Cardiac muscle cell (in vitro differentiated cells and primary cell): ENCODE measurements at regions not wholly inside any gene's neighbourhood (a gene's known extent, or its start where the extent isn't known, plus 50 kb on each side); places are given as distances from the start of the nearest gene placed in this dataset.

Source experiments
- DNase-seq, 2 donors: peaks; one replicate each; pipeline versions ENCODE4 v3.0.0 to v3.0.0-alpha.2; 2010 to 2017; ENCODE audit warnings: low read depth in 1 of 2, low spot score in 1 of 2
- H3K27ac ChIP-seq: fragments of 200-600 bp; sonication (generic); 2 replicates; pipeline ENCODE4 v1.5.1; 2016
- H3K27me3 ChIP-seq: fragments of 200-600 bp; sonication (generic); 2 replicates; pipeline ENCODE4 v1.6.0; 2016; ENCODE audit warnings: control low read depth
- H3K36me3 ChIP-seq: fragments of 200-600 bp; sonication (generic); 2 replicates; pipeline ENCODE4 v1.5.1; 2016; ENCODE audit warnings: control low read depth
- H3K4me1 ChIP-seq: fragments of 200-600 bp; sonication (generic); 2 replicates; pipeline ENCODE4 v1.8.1; 2017; ENCODE audit warnings: low read depth, mild to moderate bottlenecking, mixed run types
- H3K4me3 ChIP-seq: fragments of 200-600 bp; sonication (generic); 2 replicates; pipeline ENCODE4 v1.5.1; 2016; ENCODE audit warnings: mild to moderate bottlenecking
- H3K9me3 ChIP-seq: fragments of 200-600 bp; sonication (generic); 2 replicates; pipeline ENCODE4 v1.5.1; 2017; ENCODE audit warnings: low read depth, mild to moderate bottlenecking, control low read depth
- TF ChIP-seq, protein P1 (sequence below): IDR thresholded peaks from 2 replicates; pipeline ENCODE4 v1.5.1; 2012; ENCODE audit warnings: low read depth, mild to moderate bottlenecking, low read length

DNA sequence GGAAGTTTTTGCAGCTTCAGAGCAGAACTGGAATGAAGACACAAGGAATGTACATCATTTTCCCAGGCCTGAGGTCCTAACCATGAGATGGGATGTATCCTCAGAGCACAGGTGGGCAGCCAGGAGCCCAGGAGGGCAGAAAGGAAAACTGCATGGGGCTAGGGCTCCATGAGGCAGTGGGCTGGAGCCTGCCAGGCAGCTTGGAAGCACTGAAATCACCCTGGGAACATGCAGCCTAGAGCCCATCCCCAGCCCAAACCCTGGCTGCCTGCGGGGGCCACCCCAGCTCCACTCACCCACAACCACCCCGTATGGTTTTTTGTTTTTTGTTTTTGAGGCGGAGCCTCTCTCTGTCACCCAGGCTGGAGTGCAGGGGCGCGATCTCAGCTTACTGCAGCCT, 86.2 kb upstream of the SIAH1 start:
- no peaks in the 10 kb centered on the region for H3K36me3 ChIP-seq
- no peak overlapping the region for H3K27ac ChIP-seq
- H3K9me3 ChIP-seq = no peaks in the 10 kb centered on the region
- TF ChIP-seq, protein P1, sequence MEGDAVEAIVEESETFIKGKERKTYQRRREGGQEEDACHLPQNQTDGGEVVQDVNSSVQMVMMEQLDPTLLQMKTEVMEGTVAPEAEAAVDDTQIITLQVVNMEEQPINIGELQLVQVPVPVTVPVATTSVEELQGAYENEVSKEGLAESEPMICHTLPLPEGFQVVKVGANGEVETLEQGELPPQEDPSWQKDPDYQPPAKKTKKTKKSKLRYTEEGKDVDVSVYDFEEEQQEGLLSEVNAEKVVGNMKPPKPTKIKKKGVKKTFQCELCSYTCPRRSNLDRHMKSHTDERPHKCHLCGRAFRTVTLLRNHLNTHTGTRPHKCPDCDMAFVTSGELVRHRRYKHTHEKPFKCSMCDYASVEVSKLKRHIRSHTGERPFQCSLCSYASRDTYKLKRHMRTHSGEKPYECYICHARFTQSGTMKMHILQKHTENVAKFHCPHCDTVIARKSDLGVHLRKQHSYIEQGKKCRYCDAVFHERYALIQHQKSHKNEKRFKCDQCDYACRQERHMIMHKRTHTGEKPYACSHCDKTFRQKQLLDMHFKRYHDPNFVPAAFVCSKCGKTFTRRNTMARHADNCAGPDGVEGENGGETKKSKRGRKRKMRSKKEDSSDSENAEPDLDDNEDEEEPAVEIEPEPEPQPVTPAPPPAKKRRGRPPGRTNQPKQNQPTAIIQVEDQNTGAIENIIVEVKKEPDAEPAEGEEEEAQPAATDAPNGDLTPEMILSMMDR = no peak
- no peaks in the 10 kb centered on the region for H3K27me3 ChIP-seq
- no peak overlapping the region for H3K4me3 ChIP-seq
- H3K4me1 ChIP-seq = no peaks in the 10 kb centered on the region
- no peak for DNase-seq

DNA sequence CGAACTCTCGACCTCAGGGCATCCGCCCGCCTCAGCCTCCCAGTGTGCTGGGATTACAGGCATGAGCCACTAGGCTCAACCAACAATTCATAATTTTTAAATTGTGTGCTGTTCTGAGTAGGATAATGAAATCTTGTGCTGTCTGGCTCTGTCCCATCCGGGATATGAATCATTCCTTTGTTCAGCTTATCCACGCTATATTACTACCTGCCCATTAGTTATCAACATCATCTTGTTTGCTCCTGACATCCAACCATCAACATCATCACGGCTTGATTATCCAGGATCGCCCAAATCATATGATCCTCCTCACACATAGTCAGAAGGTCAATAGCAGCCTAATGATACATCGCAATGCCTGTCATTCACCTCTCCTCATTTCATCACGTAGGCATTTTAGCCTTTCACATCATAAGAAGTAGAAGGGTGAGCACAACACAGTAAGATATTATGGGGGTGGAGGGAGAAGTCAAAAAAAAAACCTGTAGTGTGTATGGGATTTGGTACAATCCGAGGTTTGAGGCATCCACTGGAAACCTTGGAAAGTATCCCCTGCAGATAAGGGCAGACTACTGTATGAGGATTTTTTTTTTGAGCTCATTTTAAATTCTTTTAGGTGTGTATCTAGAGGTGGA, 77.0 kb upstream of the SIAH1 start:
- H3K27ac ChIP-seq = no peak overlapping the region
- TF ChIP-seq, protein P1 = no peak
- H3K36me3 ChIP-seq = no peaks in the 10 kb centered on the region
- no peak overlapping the region for H3K4me3 ChIP-seq
- no peaks in the 10 kb centered on the region for H3K9me3 ChIP-seq
- H3K4me1 ChIP-seq = no peaks in the 10 kb centered on the region
- no peaks in the 10 kb centered on the region for H3K27me3 ChIP-seq
- peak in 1 of 2 donors; percentile 42 for DNase-seq

DNA sequence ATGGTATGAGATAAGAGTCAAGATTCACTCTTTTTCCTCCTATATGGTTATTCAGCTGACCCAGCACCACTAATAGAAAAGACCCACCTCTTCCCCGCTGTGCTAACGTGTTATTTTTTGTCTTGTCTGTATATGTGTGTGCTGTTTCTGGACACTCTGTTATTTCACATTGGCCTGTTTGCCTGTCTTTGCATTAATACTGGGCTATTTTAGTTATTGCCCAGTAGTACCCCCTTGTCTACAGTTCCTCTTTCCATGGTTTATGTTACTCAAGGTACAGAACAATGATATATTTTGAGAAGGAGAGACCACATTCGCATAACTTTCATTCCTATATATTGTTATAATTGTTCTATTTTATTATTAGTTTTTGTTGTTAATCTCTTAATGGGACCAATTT, 74.0 kb upstream of the SIAH1 start:
- Histone ChIP-seq H3K4me1 (no peaks in the 10 kb centered on the region), H3K36me3 (no peaks in the 10 kb centered on the region), H3K27me3 (no peaks in the 10 kb centered on the region), H3K9me3 (no peaks in the 10 kb centered on the region), H3K4me3 (no peak overlapping the region), H3K27ac (no peak overlapping the region)
- TF ChIP-seq, protein P1 = no peak
- no peak for DNase-seq

DNA sequence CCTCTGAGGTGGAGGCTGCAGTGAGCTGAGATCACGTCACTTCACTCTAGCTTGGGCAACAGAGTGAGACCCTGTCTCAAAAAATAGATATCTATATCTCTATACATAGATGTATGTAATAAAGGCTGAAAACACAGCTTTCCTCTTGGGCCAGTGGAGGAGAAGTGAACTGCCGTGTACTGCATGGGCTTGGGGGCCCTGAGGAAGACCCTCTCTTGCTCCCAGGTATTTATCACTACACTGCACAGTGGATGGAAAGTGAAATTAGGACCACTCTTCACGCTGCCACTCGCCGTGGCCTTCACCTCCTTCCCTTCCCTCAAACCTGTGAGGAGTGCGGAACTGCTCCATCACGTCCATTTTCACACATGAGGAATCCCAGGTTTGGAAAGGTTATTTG, 68.8 kb upstream of the SIAH1 start:
- no peaks in the 10 kb centered on the region for H3K9me3 ChIP-seq
- no peaks in the 10 kb centered on the region for H3K36me3 ChIP-seq
- no peak overlapping the region for H3K27ac ChIP-seq
- H3K4me1 ChIP-seq = no peaks in the 10 kb centered on the region
- TF ChIP-seq, protein P1 = no peak
- no peak for DNase-seq
- H3K27me3 ChIP-seq = no peaks in the 10 kb centered on the region
- H3K4me3 ChIP-seq = no peak overlapping the region

DNA sequence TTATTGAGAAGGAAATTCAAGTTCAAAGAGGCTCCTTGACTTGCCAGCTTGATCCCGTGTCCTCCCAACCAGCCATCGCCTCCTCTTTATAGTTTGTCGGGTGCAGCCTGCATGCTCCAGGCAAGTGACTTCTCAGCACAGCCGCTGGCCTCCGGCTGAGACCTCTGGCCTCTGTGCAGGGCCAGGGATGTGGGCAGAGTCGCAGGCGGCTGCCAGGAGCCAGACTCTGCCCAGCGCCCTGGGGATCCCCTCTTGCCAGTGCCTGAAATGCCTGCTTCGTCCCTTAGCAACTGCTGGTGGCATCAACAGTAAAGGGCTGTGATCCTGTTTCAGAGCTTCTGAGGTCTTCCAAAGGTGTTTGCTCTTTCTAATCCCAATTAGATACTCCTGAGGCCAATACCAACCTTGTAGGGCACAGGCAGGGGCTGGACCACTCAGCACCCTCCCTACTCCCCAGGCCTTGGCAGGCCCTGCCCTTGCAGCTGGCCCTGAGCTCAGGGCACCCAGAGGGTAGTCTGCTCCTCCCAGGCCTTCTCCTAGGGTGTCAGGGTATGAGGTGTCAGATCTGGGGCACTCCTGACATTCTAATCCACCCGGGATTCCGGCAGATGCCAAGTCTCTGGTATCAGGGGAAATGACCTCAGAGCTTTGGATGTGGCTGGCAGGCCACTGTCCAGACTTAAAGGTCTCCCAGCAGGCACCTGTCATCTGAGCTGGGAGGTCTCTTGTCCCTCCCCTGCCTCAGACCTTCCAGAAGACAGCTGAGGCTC, 68.0 kb upstream of the SIAH1 start:
- Histone ChIP-seq H3K4me1 (no peaks in the 10 kb centered on the region), H3K4me3 (no peak overlapping the region), H3K27me3 (no peaks in the 10 kb centered on the region), H3K9me3 (no peaks in the 10 kb centered on the region), H3K27ac (no peak overlapping the region), H3K36me3 (no peaks in the 10 kb centered on the region)
- TF ChIP-seq, protein P1 = no peak
- DNase-seq = no peak
